K562 (cell line): ENCODE measurements at regions not wholly inside any gene's neighbourhood (a gene's known extent, or its start where the extent isn't known, plus 50 kb on each side); places are given as distances from the start of the nearest gene placed in this dataset.

Experiments
- FUS ChIP-seq: fragments of 200-400 bp; formaldehyde crosslinking; optimal IDR thresholded peaks from 2 replicates; pipeline ENCODE3; 2017; ENCODE audit warnings: low read depth, low read length
- HCFC1 ChIP-seq: IDR thresholded peaks from 2 replicates; pipeline ENCODE4 v1.6.1; 2012; ENCODE audit warnings: low read depth, low read length, improper control_type of control experiment
- ILK ChIP-seq: fragments of 450-650 bp; IDR thresholded peaks from 2 replicates; pipeline ENCODE4 v1.6.1; 2016; ENCODE audit warnings: missing genetic modification characterization, low read depth, mild to moderate bottlenecking, missing compliant biosample characterization, moderate library complexity, borderline replicate concordance
- KAT7 ChIP-seq: sonication (generic); formaldehyde crosslinking; IDR thresholded peaks from 2 replicates; pipeline ENCODE4 v1.8.0; 2022; ENCODE audit warnings: missing genetic modification reagents, mild to moderate bottlenecking, borderline replicate concordance
- MEIS2 ChIP-seq: fragments of 450-650 bp; IDR thresholded peaks from 2 replicates; pipeline ENCODE4 v1.6.1; 2014; ENCODE audit warnings: mild to moderate bottlenecking; ENCODE audit not compliant: partially characterized antibody
- NFATC3 ChIP-seq: fragments of 450-650 bp; IDR thresholded peaks from 2 replicates; pipeline ENCODE4 v1.6.1; 2017; ENCODE audit warnings: mild to moderate bottlenecking
- NFXL1 ChIP-seq: fragments of 450-650 bp; formaldehyde crosslinking; IDR thresholded peaks from 2 replicates; pipeline ENCODE4 v1.4.0; 2021; ENCODE audit warnings: mild to moderate bottlenecking
- PTBP1 ChIP-seq: fragments of 200-400 bp; formaldehyde crosslinking; IDR thresholded peaks from 2 replicates; pipeline ENCODE4 v1.6.1; 2017; ENCODE audit warnings: low read depth, low read length
- PYGO2 ChIP-seq: fragments of 450-650 bp; IDR thresholded peaks from 2 replicates; pipeline ENCODE4 v1.6.1; 2016; ENCODE audit warnings: mild to moderate bottlenecking, missing genetic modification characterization, moderate library complexity, missing compliant biosample characterization
- REST ChIP-seq, 2 experiments: fragments of 450-650 bp; formaldehyde crosslinking in 1 of 2; IDR thresholded peaks; 2 replicates each; pipeline versions ENCODE4 v1.4.0 to v1.6.1; 2014 to 2020; ENCODE audit warnings: mild to moderate bottlenecking in 2 of 2, borderline replicate concordance in 1 of 2, low read depth in 1 of 2
- RNF219 ChIP-seq: fragments of 250-450 bp; sonication (Bioruptor Pico); IDR thresholded peaks from 2 replicates; pipeline ENCODE4 v1.5.0; 2022; ENCODE audit warnings: mild to moderate bottlenecking
- SFPQ ChIP-seq: fragments of 200-400 bp; formaldehyde crosslinking; IDR thresholded peaks from 2 replicates; pipeline ENCODE4 v1.6.1; 2017; ENCODE audit warnings: mild to moderate bottlenecking, low read depth, low read length, moderate library complexity
- ZNF561 ChIP-seq: fragments of 450-650 bp; formaldehyde crosslinking; conservative IDR thresholded peaks from 2 replicates; pipeline ENCODE4 v1.4.0; 2020; ENCODE audit warnings: mild to moderate bottlenecking, moderate library complexity
- ZNF589 ChIP-seq: fragments of 200-800 bp; sonication (Bioruptor generic); IDR thresholded peaks from 2 replicates; pipeline ENCODE4 v1.6.1; 2016; ENCODE audit warnings: low read depth, missing genetic modification characterization, missing compliant biosample characterization

- TF ChIP-seq MEIS2 (peak; percentile 69), PYGO2 (tag) (no peak), REST (IDR thresholded peaks at IDR 0.05; ENCODE audit: borderline replicate concordance) (no peak), REST (CRISPR knock-in tag; IDR thresholded peaks at IDR 0.05; ENCODE audit: low read depth) (no peak), SFPQ (no peak), FUS (no peak), NFATC3 (no peak), ZNF561 (CRISPR knock-in tag) (no peak), RNF219 (no peak), ZNF589 (CRISPR knock-in tag) (peak; percentile 5; the same call in 1 of the 2 replicates), KAT7 (CRISPR knock-in tag) (no peak), HCFC1 (no peak), ILK (tag) (no peak), PTBP1 (no peak), NFXL1 (no peak)
These were observed 68.1 kb upstream of the CDK6 start (continued) for GRCh38 chr7:92904244-92905131.
